ENCODE measurements at regions not wholly inside any gene's neighbourhood (a gene's known extent, or its start where the extent isn't known, plus 50 kb on each side); places are given as distances from the start of the nearest gene placed in this dataset.

- no peak overlapping the region for H3K9ac ChIP-seq (ENCODE audit: low read depth, low read length, poor library complexity, severe bottlenecking)
- H3K9me3 ChIP-seq (ENCODE audit: insufficient read depth, low read depth, low read length) = no peaks in the 10 kb centered on the region
- H3K27me3 ChIP-seq (ENCODE audit: insufficient read depth, low read length, poor library complexity, severe bottlenecking) = no peaks in the 10 kb centered on the region
- no peak overlapping the region for H2AFZ ChIP-seq (ENCODE audit: low read length)
- TF ChIP-seq CTCF (conservative IDR thresholded peaks at IDR 0.05; ENCODE audit: low read length) (no peak), EZH2phosphoT487 (IDR thresholded peaks at IDR 0.05; ENCODE audit: borderline replicate concordance) (no peak)
- H3K36me3 ChIP-seq (ENCODE audit: insufficient read depth, low read length) = no peaks in the 10 kb centered on the region
- H3K9me2 ChIP-seq (replicated peaks; ENCODE audit: low read depth, low read length) = no peaks in the 10 kb centered on the region
- H3K4me2 ChIP-seq (ENCODE audit: low read depth, low read length, poor library complexity, severe bottlenecking) = no peak overlapping the region
- no peaks in the 10 kb centered on the region for H3K79me2 ChIP-seq (ENCODE audit: insufficient read depth, low read length)
- no peaks in the 10 kb centered on the region for H3K4me1 ChIP-seq (ENCODE audit: insufficient read depth, low read length, poor library complexity, severe bottlenecking)
- no peak overlapping the region for H3K4me3 ChIP-seq (ENCODE audit: low read length, poor library complexity, severe bottlenecking)
- H4K20me1 ChIP-seq (ENCODE audit: insufficient read depth, low read length, poor library complexity, severe bottlenecking) = no peaks in the 10 kb centered on the region
- no peaks in the 10 kb centered on the region for H3F3A ChIP-seq (ENCODE audit: low read depth)
These were observed 246.1 kb downstream of the PRELID2 start for GRCh38 chr5:145589063-145589462.

GRCh38 chr5:145588558-145588957 lies 246.6 kb downstream of the PRELID2 start:
- no peak for TF ChIP-seq EZH2phosphoT487 (IDR thresholded peaks at IDR 0.05; ENCODE audit: borderline replicate concordance)
- no peak for TF ChIP-seq CTCF (conservative IDR thresholded peaks at IDR 0.05; ENCODE audit: low read length)
- no peak overlapping the region for H3K4me3 ChIP-seq (ENCODE audit: low read length, poor library complexity, severe bottlenecking)
- no peaks in the 10 kb centered on the region for H3F3A ChIP-seq (ENCODE audit: low read depth)
- no peak overlapping the region for H3K9ac ChIP-seq (ENCODE audit: low read depth, low read length, poor library complexity, severe bottlenecking)
- H3K79me2 ChIP-seq (ENCODE audit: insufficient read depth, low read length) = no peaks in the 10 kb centered on the region
- no peak overlapping the region for H2AFZ ChIP-seq (ENCODE audit: low read length)
- no peaks in the 10 kb centered on the region for H4K20me1 ChIP-seq (ENCODE audit: insufficient read depth, low read length, poor library complexity, severe bottlenecking)
- no peaks in the 10 kb centered on the region for H3K9me2 ChIP-seq (replicated peaks; ENCODE audit: low read depth, low read length)
- no peaks in the 10 kb centered on the region for H3K27me3 ChIP-seq (ENCODE audit: insufficient read depth, low read length, poor library complexity, severe bottlenecking)
- H3K36me3 ChIP-seq (ENCODE audit: insufficient read depth, low read length) = no peaks in the 10 kb centered on the region
- H3K9me3 ChIP-seq (ENCODE audit: insufficient read depth, low read depth, low read length) = no peaks in the 10 kb centered on the region
- no peaks in the 10 kb centered on the region for H3K4me1 ChIP-seq (ENCODE audit: insufficient read depth, low read length, poor library complexity, severe bottlenecking)
- no peak overlapping the region for H3K4me2 ChIP-seq (ENCODE audit: low read depth, low read length, poor library complexity, severe bottlenecking)

GRCh38 chr5:145588113-145588512 lies 247.0 kb downstream of the PRELID2 start:
- H3K9me3 ChIP-seq (ENCODE audit: insufficient read depth, low read depth, low read length) = no peaks in the 10 kb centered on the region
- TF ChIP-seq CTCF (conservative IDR thresholded peaks at IDR 0.05; ENCODE audit: low read length) = no peak
- TF ChIP-seq EZH2phosphoT487 (IDR thresholded peaks at IDR 0.05; ENCODE audit: borderline replicate concordance) = no peak
- no peaks in the 10 kb centered on the region for H3K36me3 ChIP-seq (ENCODE audit: insufficient read depth, low read length)
- no peaks in the 10 kb centered on the region for H4K20me1 ChIP-seq (ENCODE audit: insufficient read depth, low read length, poor library complexity, severe bottlenecking)
- no peak overlapping the region for H3K9ac ChIP-seq (ENCODE audit: low read depth, low read length, poor library complexity, severe bottlenecking)
- H2AFZ ChIP-seq (ENCODE audit: low read length) = no peak overlapping the region
- H3K4me1 ChIP-seq (ENCODE audit: insufficient read depth, low read length, poor library complexity, severe bottlenecking) = no peaks in the 10 kb centered on the region
- no peak overlapping the region for H3K4me2 ChIP-seq (ENCODE audit: low read depth, low read length, poor library complexity, severe bottlenecking)
- H3K4me3 ChIP-seq (ENCODE audit: low read length, poor library complexity, severe bottlenecking) = no peak overlapping the region
- no peaks in the 10 kb centered on the region for H3K79me2 ChIP-seq (ENCODE audit: insufficient read depth, low read length)
- H3K9me2 ChIP-seq (replicated peaks; ENCODE audit: low read depth, low read length) = no peaks in the 10 kb centered on the region
- no peaks in the 10 kb centered on the region for H3K27me3 ChIP-seq (ENCODE audit: insufficient read depth, low read length, poor library complexity, severe bottlenecking)
- H3F3A ChIP-seq (ENCODE audit: low read depth) = no peaks in the 10 kb centered on the region
